ENCODE measurements at regions not wholly inside any gene's neighbourhood (a gene's known extent, or its start where the extent isn't known, plus 50 kb on each side); places are given as distances from the start of the nearest gene placed in this dataset.

DNA sequence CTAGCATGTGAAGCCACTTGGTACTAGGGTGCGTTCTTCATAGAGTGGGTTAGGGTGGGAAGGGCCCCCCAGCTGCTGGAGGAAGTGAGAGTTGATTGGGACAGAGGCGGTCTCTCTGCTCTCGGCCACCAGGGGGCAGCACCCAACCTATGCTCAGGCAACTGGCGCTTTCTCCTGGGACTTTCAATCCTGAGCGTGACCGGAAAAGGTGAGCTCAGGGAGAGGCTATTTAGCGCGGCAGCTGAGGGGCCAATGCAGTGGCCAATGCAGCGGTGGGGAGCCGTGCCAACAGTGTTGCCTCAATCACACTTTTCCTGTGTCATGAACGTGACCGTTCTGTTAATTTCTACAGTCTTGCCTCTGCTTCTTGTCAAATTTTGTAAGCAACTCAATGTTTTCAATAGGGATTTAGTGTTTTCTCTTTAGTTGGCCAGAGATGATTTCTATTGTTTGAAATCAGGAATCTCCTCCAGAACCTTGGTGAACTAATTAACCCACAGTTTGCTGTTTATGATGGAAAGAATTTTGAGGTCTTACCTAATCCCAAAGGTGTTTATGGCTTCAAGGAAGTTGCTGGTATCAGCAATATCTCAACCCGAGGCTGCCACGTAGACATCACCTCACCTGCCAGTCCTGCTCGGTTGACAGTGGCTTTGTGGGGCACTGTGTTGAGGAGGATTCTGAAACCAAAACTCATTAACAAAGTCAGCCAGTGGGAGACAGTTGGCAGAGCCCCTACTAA lies 67.9 kb upstream of the PDZD8 start:
- TF ChIP-seq CREB1 (IDR thresholded peaks at IDR 0.05; ENCODE audit: low read depth) (no peak), NFIC (IDR thresholded peaks at IDR 0.05; ENCODE audit: low read depth, low read length) (no peak), RAD21 (IDR thresholded peaks at IDR 0.05; ENCODE audit: insufficient read depth, low read depth, low read length) (peak; percentile 35), MEF2B (IDR thresholded peaks at IDR 0.05; ENCODE audit: partially characterized antibody, poor library complexity, severe bottlenecking) (peak; percentile 14), ATF7 (IDR thresholded peaks at IDR 0.05; ENCODE audit: low read depth) (peak; percentile 12; the same call in 1 of the 2 replicates), CTCF (IDR thresholded peaks at IDR 0.05 in 2 of 3, conservative IDR thresholded peaks at IDR 0.05 in 1 of 3; ENCODE audit: control insufficient read depth in 2 of 3, extremely low read depth in 1 of 3, insufficient read depth in 1 of 3, low read depth in 3 of 3, low read length in 3 of 3) (peak; percentile 70 to 80 (median 79)), POLR2AphosphoS5 (IDR thresholded peaks at IDR 0.05; ENCODE audit: low read length) (no peak), POLR2A (IDR thresholded peaks at IDR 0.05; ENCODE audit: low read depth, low read length) (no peak), EGR1 (IDR thresholded peaks at IDR 0.05; ENCODE audit: borderline replicate concordance in 1 of 2, low read depth in 2 of 2, low read length in 2 of 2) (no peak), GABPA (IDR thresholded peaks at IDR 0.05; ENCODE audit: low read depth) (no peak), NFXL1 (IDR thresholded peaks at IDR 0.05; ENCODE audit: borderline replicate concordance) (no peak), CBX5 (IDR thresholded peaks at IDR 0.05; ENCODE audit: low read depth) (no peak), SP1 (IDR thresholded peaks at IDR 0.05; ENCODE audit: low read depth, low read length) (no peak)
